Breast epithelium (tissue), 4 donors: ENCODE measurements at regions not wholly inside any gene's neighbourhood (a gene's known extent, or its start where the extent isn't known, plus 50 kb on each side); places are given as distances from the start of the nearest gene placed in this dataset.

Experiments used
- DNase-seq, 2 donors: peaks; one replicate each; pipeline ENCODE4 v3.0.0-alpha.2; 2019; ENCODE audit warnings: low spot score in 2 of 2
- H3K27ac ChIP-seq, 2 donors: fragments of 200-600 bp; sonication (generic) in 1 of 2; one replicate each; pipeline ENCODE4 v1.5.1; 2016 to 2019; ENCODE audit warnings: mild to moderate bottlenecking in 1 of 2
- H3K27me3 ChIP-seq, 2 donors: fragments of 200-600 bp; sonication (generic) in 1 of 2; one replicate each; pipeline versions ENCODE4 v1.5.1 to v1.6.0; 2017 to 2019; ENCODE audit warnings: control low read depth in 1 of 2, mild to moderate bottlenecking in 1 of 2
- H3K36me3 ChIP-seq: fragments of 200-600 bp; one replicate; pipeline ENCODE4 v1.5.1; 2019
- H3K4me1 ChIP-seq, 2 donors: fragments of 200-600 bp; sonication (generic); one replicate each; pipeline ENCODE4 v1.5.1; 2016 to 2019; ENCODE audit warnings: control low read depth in 1 of 2
- H3K4me3 ChIP-seq, 3 donors: fragments of 200-600 bp; sonication (generic); 1 replicate in 2 of 3; 2 replicates in 1 of 3; pipeline ENCODE4 v1.5.1; 2016 to 2019; ENCODE audit warnings: mild to moderate bottlenecking in 3 of 3, moderate library complexity in 2 of 3
- H3K9me3 ChIP-seq, 2 donors: fragments of 200-600 bp; sonication (generic) in 1 of 2; one replicate each; pipeline ENCODE4 v1.5.1; 2016 to 2019; ENCODE audit warnings: control low read depth in 1 of 2
- POLR2A ChIP-seq: fragments of 450-650 bp; IDR thresholded peaks from one replicate; pipeline ENCODE4 v1.6.1; 2016; ENCODE audit warnings: antibody characterized with exemption, mild to moderate bottlenecking, moderate library complexity
- POLR2AphosphoS5 ChIP-seq, 3 donors: sonication (generic); formaldehyde crosslinking; IDR thresholded peaks; one replicate each; pipeline ENCODE4 v1.6.1; 2017; ENCODE audit warnings: antibody characterized with exemption in 3 of 3
- intact Hi-C: fragments of 100-400 bp; cut with DNase I; formaldehyde crosslinking; loops from one replicate; pipeline ENCODE4 v1.15.1; 2023; ENCODE audit warnings: low total_unique reads
- TF ChIP-seq, protein P1 (sequence below), 3 donors: fragments of 450-650 bp; IDR thresholded peaks; one replicate each; pipeline ENCODE4 v1.5.1; 2016 to 2017; ENCODE audit warnings: antibody characterized with exemption in 3 of 3, mild to moderate bottlenecking in 3 of 3, moderate library complexity in 3 of 3

DNA sequence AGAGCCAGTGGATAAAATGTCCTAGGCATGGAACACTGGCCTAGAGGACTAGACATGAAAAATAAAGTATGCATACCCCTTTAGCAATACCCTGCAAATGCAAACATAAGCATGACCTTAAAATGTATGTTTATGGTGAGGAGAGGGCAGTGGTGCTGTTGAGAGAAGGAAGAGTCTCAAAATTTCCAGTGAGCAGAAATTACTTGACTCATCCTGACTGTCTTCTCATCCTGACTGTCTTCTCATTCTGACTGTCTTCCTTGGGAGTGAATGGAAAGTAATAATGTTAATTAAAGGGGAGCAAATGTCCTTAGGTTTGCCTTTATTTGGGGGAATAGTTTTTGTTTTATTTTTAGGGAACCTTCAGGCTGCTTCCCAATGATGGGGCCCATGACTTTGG lies 121.5 kb upstream of the GALNT15 start:
- DNase-seq = no peak
- intact Hi-C loops = no loop called here
- peak overlapping the region; percentile 77 to 85 for H3K27ac ChIP-seq
- H3K4me3 ChIP-seq = no peak overlapping the region
- H3K36me3 ChIP-seq = no peaks in the 10 kb centered on the region
- no peaks in the 10 kb centered on the region for H3K27me3 ChIP-seq
- no peaks in the 10 kb centered on the region for H3K9me3 ChIP-seq
- no peaks in the 10 kb centered on the region for H3K4me1 ChIP-seq
- no peak for TF ChIP-seq POLR2AphosphoS5 (IDR thresholded peaks at IDR 0.05)
- TF ChIP-seq, protein P1, sequence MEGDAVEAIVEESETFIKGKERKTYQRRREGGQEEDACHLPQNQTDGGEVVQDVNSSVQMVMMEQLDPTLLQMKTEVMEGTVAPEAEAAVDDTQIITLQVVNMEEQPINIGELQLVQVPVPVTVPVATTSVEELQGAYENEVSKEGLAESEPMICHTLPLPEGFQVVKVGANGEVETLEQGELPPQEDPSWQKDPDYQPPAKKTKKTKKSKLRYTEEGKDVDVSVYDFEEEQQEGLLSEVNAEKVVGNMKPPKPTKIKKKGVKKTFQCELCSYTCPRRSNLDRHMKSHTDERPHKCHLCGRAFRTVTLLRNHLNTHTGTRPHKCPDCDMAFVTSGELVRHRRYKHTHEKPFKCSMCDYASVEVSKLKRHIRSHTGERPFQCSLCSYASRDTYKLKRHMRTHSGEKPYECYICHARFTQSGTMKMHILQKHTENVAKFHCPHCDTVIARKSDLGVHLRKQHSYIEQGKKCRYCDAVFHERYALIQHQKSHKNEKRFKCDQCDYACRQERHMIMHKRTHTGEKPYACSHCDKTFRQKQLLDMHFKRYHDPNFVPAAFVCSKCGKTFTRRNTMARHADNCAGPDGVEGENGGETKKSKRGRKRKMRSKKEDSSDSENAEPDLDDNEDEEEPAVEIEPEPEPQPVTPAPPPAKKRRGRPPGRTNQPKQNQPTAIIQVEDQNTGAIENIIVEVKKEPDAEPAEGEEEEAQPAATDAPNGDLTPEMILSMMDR (IDR thresholded peaks at IDR 0.05) = no peak
- no peak for TF ChIP-seq POLR2A

- H3K36me3 ChIP-seq = no peaks in the 10 kb centered on the region
- TF ChIP-seq POLR2A (no peak), POLR2AphosphoS5 (IDR thresholded peaks at IDR 0.05) (peak in 1 of 3 donors; percentile 15)
- TF ChIP-seq, protein P1 (IDR thresholded peaks at IDR 0.05) = no peak
- intact Hi-C loops = no loop called here
These were observed 120.7 kb upstream of the GALNT15 start for GRCh38 chr3:16053794-16054193.

GRCh38 chr3:16055606-16056211 lies 118.8 kb upstream of the GALNT15 start:
- no peak for TF ChIP-seq POLR2A
- no peak for TF ChIP-seq POLR2AphosphoS5 (IDR thresholded peaks at IDR 0.05)
- TF ChIP-seq, protein P1 (IDR thresholded peaks at IDR 0.05) = peak in 1 of 3 donors; percentile 12
- H3K4me1 ChIP-seq = no peaks in the 10 kb centered on the region
- no peaks in the 10 kb centered on the region for H3K36me3 ChIP-seq
- intact Hi-C loops = no loop called here
- peak overlapping the region; percentile 85 for H3K27ac ChIP-seq
- H3K27me3 ChIP-seq = no peaks in the 10 kb centered on the region
- DNase-seq = no peak
- no peak overlapping the region for H3K4me3 ChIP-seq
- no peaks in the 10 kb centered on the region for H3K9me3 ChIP-seq

More at GRCh38 chr3:16053794-16054193, 120.7 kb upstream of the GALNT15 start:
- no peaks in the 10 kb centered on the region for H3K4me1 ChIP-seq
- H3K9me3 ChIP-seq = no peaks in the 10 kb centered on the region
- no peak for DNase-seq
- H3K27ac ChIP-seq = peak overlapping the region; percentile 85
- no peaks in the 10 kb centered on the region for H3K27me3 ChIP-seq
- no peak overlapping the region for H3K4me3 ChIP-seq

DNA sequence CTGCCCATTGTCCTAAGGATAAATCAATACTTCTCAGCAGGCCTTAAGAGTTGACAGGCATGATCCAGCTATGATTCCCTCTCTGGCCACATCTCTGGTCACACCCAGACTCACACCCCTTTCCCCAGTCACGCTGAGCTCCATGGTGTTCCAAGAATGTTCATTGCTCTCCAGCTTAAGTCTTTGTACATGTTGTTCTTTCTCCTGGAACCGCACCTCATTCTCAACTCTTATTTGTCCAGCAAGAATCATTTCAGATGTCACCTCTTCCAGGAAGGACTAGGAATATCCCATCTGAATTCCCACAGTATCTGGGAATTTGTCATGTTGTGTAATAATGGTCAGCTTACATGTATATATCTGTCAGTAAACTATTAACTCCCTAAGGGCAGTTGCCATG lies 118.3 kb upstream of the GALNT15 start:
- Histone ChIP-seq H3K9me3 (no peaks in the 10 kb centered on the region), H3K4me3 (no peak overlapping the region), H3K27ac (peak overlapping the region; percentile 85), H3K27me3 (no peaks in the 10 kb centered on the region), H3K36me3 (no peaks in the 10 kb centered on the region), H3K4me1 (no peaks in the 10 kb centered on the region)
- TF ChIP-seq POLR2A (no peak), POLR2AphosphoS5 (IDR thresholded peaks at IDR 0.05) (peak; percentile 56 to 68 (median 62))
- TF ChIP-seq, protein P1 (IDR thresholded peaks at IDR 0.05) = no peak
- intact Hi-C loops = no loop called here
- DNase-seq = peak in 1 of 2 donors; percentile 40

GRCh38 chr3:16058521-16058920 lies 116.0 kb upstream of the GALNT15 start:
- intact Hi-C loops = no loop called here

More at GRCh38 chr3:16058521-16058920, 116.0 kb upstream of the GALNT15 start:
- Histone ChIP-seq H3K36me3 (no peaks in the 10 kb centered on the region), H3K4me1 (no peaks in the 10 kb centered on the region), H3K9me3 (no peaks in the 10 kb centered on the region), H3K27me3 (no peaks in the 10 kb centered on the region), H3K4me3 (no peak overlapping the region), H3K27ac (peak overlapping the region; percentile 82 to 93)
- DNase-seq = no peak
- TF ChIP-seq POLR2A = no peak
- no peak for TF ChIP-seq POLR2AphosphoS5 (IDR thresholded peaks at IDR 0.05)
- TF ChIP-seq, protein P1 (IDR thresholded peaks at IDR 0.05) = no peak
